ENCODE measurements at regions not wholly inside any gene's neighbourhood (a gene's known extent, or its start where the extent isn't known, plus 50 kb on each side); places are given as distances from the start of the nearest gene placed in this dataset.

GRCh38 chr2:49255409-49255971, 101.2 kb upstream of the FSHR start:
- no peak overlapping the region for H3K27ac ChIP-seq
- POLR2A ChIA-PET (ENCODE audit: low non-redundant PET) = no interaction called here
- TF ChIP-seq CTCF (conservative IDR thresholded peaks at IDR 0.05; ENCODE audit: low read depth) = no peak
- no peak for DNase-seq (ENCODE audit: low spot score)
- CTCF ChIA-PET = no interaction called here

- DNase-seq (ENCODE audit: low spot score) = no peak
- POLR2A ChIA-PET (ENCODE audit: low non-redundant PET) = no interaction called here
- no peak overlapping the region for H3K27ac ChIP-seq
- CTCF ChIA-PET = no interaction called here
- TF ChIP-seq CTCF (conservative IDR thresholded peaks at IDR 0.05; ENCODE audit: low read depth) = no peak
Measured at GRCh38 chr2:49254401-49254800, 100.1 kb upstream of the FSHR start.

- no peak for DNase-seq (ENCODE audit: low spot score)
- CTCF ChIA-PET = no interaction called here
- POLR2A ChIA-PET (ENCODE audit: low non-redundant PET) = no interaction called here
- no peak overlapping the region for H3K27ac ChIP-seq
- no peak for TF ChIP-seq CTCF (conservative IDR thresholded peaks at IDR 0.05; ENCODE audit: low read depth)
Measured at GRCh38 chr2:49251766-49252165, 97.5 kb upstream of the FSHR start.

- DNase-seq (ENCODE audit: low spot score) = no peak
- ChIA-PET POLR2A (ENCODE audit: low non-redundant PET) (no interaction called here), CTCF (no interaction called here)
- no peak overlapping the region for H3K27ac ChIP-seq
- TF ChIP-seq CTCF (conservative IDR thresholded peaks at IDR 0.05; ENCODE audit: low read depth) = no peak
Measured at GRCh38 chr2:49251251-49251650, 96.9 kb upstream of the FSHR start.

GRCh38 chr2:49248506-49248905, 94.2 kb upstream of the FSHR start:
- ChIA-PET POLR2A (ENCODE audit: low non-redundant PET) (no interaction called here), CTCF (no interaction called here)
- DNase-seq (ENCODE audit: low spot score) = peak; percentile 43
- no peak for TF ChIP-seq CTCF (conservative IDR thresholded peaks at IDR 0.05; ENCODE audit: low read depth)
- no peak overlapping the region for H3K27ac ChIP-seq

GRCh38 chr2:49241991-49242390, 87.7 kb upstream of the FSHR start:
- DNase-seq (ENCODE audit: low spot score) = no peak
- ChIA-PET POLR2A (ENCODE audit: low non-redundant PET) (no interaction called here), CTCF (no interaction called here)
- no peak for TF ChIP-seq CTCF (conservative IDR thresholded peaks at IDR 0.05; ENCODE audit: low read depth)
- no peak overlapping the region for H3K27ac ChIP-seq

GRCh38 chr2:49241501-49241900, 87.2 kb upstream of the FSHR start:
- TF ChIP-seq CTCF (conservative IDR thresholded peaks at IDR 0.05; ENCODE audit: low read depth) = no peak
- no peak for DNase-seq (ENCODE audit: low spot score)
- no peak overlapping the region for H3K27ac ChIP-seq
- ChIA-PET CTCF (no interaction called here), POLR2A (ENCODE audit: low non-redundant PET) (no interaction called here)
